K562 (cell line): ENCODE measurements at regions not wholly inside any gene's neighbourhood (a gene's known extent, or its start where the extent isn't known, plus 50 kb on each side); places are given as distances from the start of the nearest gene placed in this dataset.

Experiments
- ATAC-seq: fragments of 200-7000 bp; cut with Tn5 transposase; 3 replicates; pipeline ENCODE4 v1.9.1; 2020; ENCODE audit warnings: moderate library complexity
- BruUV-seq: library from RNA; stranded (reverse); fragments of 400-500 nt; replicated peaks from 2 replicates; lab custom pipeline; 2021; lab: Mats Ljungman, UMichigan
- CTCF ChIA-PET: fragments of 300-600 bp; formaldehyde crosslinking; extraction: SDS; loops from one replicate; lab custom pipeline; 2021; ENCODE audit warnings: low intra/inter-chr PET ratio; lab: Yijun Ruan, JAX
- POLR2A ChIA-PET: fragments of 300-600, 350-650 bp; sonication (Branson Sonifier 250); formaldehyde crosslinking; extraction: SDS; loops from one replicate; lab custom pipeline; 2021; ENCODE audit warnings: antibody characterized with exemption, inconsistent platforms; lab: Yijun Ruan, JAX
- DNase-seq, 4 experiments: peaks; one replicate each; pipeline versions ENCODE4 v3.0.0 to v3.0.0-alpha.2; 2011 to 2018; ENCODE audit warnings: low spot score in 3 of 4, mixed read lengths in 3 of 4; ENCODE audit errors: extremely low read depth in 1 of 4
- FAIRE-seq: peaks from 2 replicates; lab custom pipeline; 2011; peaks lifted over from hg19 to GRCh38; lab: Jason Lieb, UNC
- H2AFZ ChIP-seq: 2 replicates; pipeline ENCODE4 v1.6.0; 2011; ENCODE audit warnings: low read depth, low read length, control low read depth, inconsistent platforms
- H3K27ac ChIP-seq: fragments of 200-600 bp; 3 replicates; pipeline ENCODE4 v1.8.0; 2011; ENCODE audit warnings: low read depth, mild to moderate bottlenecking, control low read depth, inconsistent platforms, low read length, moderate library complexity, mixed read lengths; ENCODE audit errors: extremely low read depth
- H3K27me3 ChIP-seq, 2 experiments: fragments of 300-600 bp in 1 of 2; 2 replicates in 1 of 2; 3 replicates in 1 of 2; pipeline versions ENCODE4 v1.6.0 to v1.8.0; 2011; ENCODE audit warnings: inconsistent platforms in 2 of 2, low read length in 2 of 2, mild to moderate bottlenecking in 1 of 2, mixed read lengths in 1 of 2, moderate library complexity in 1 of 2; ENCODE audit not compliant: control insufficient read depth in 2 of 2, insufficient read depth in 2 of 2
- H3K36me3 ChIP-seq: fragments of 300-600 bp; 3 replicates; pipeline ENCODE4 v1.8.0; 2011; ENCODE audit warnings: mild to moderate bottlenecking, low read length, inconsistent platforms; ENCODE audit not compliant: control insufficient read depth, insufficient read depth
- H3K4me1 ChIP-seq, 2 experiments: fragments of 200-600 bp in 1 of 2; replicated peaks in 1 of 2; 2 replicates in 1 of 2; 3 replicates in 1 of 2; pipeline versions ENCODE4 v1.5.1 to v1.8.0; 2011; ENCODE audit warnings: inconsistent platforms in 2 of 2, low read length in 2 of 2, mild to moderate bottlenecking in 1 of 2, mixed read lengths in 1 of 2, moderate library complexity in 1 of 2; ENCODE audit not compliant: control insufficient read depth in 2 of 2, insufficient read depth in 2 of 2
- H3K4me2 ChIP-seq: 2 replicates; pipeline ENCODE4 v1.6.1; 2011; ENCODE audit warnings: low read length, control low read depth, inconsistent platforms, mixed read lengths; ENCODE audit not compliant: insufficient read depth
- H3K4me3 ChIP-seq: fragments of 200-600 bp; sonication (generic), shearing (Covaris generic); 2 replicates; pipeline ENCODE4 v1.5.1; 2016; ENCODE audit warnings: control low read depth, inconsistent platforms
- H3K79me2 ChIP-seq: fragments of 200-600 bp; 3 replicates; pipeline ENCODE4 v1.8.0; 2011; ENCODE audit warnings: low read length, inconsistent platforms; ENCODE audit not compliant: control insufficient read depth, insufficient read depth
- H3K9ac ChIP-seq, 2 experiments: 2 replicates each; pipeline versions ENCODE4 v1.6.0 to v1.6.1; 2011; ENCODE audit warnings: low read depth in 2 of 2, low read length in 2 of 2, control low read depth in 1 of 2, inconsistent platforms in 1 of 2, mild to moderate bottlenecking in 1 of 2, mixed read lengths in 1 of 2; ENCODE audit not compliant: insufficient read depth in 1 of 2
- H3K9me1 ChIP-seq: one replicate; pipeline ENCODE4 v1.6.0; 2011; ENCODE audit warnings: inconsistent platforms, mild to moderate bottlenecking, low read length, moderate library complexity; ENCODE audit not compliant: control insufficient read depth, insufficient read depth
- H3K9me3 ChIP-seq: replicated peaks from 2 replicates; pipeline ENCODE4 v1.5.1; 2011; ENCODE audit warnings: low read depth, low read length, inconsistent platforms; ENCODE audit not compliant: control insufficient read depth, insufficient read depth
- H4K20me1 ChIP-seq: replicated peaks from 2 replicates; pipeline ENCODE4 v1.6.1; 2011; ENCODE audit warnings: low read length, inconsistent platforms, mixed read lengths; ENCODE audit not compliant: control insufficient read depth, insufficient read depth
- CBFB ChIP-seq: sonication (generic); formaldehyde crosslinking; IDR thresholded peaks from 2 replicates; pipeline ENCODE4 v1.4.0; 2020; ENCODE audit warnings: mild to moderate bottlenecking, missing genetic modification reagents
- DACH1 ChIP-seq: fragments of 450-650 bp; IDR thresholded peaks from 2 replicates; pipeline ENCODE4 v1.6.1; 2018; ENCODE audit not compliant: partially characterized antibody
- ESRRA ChIP-seq: fragments of 450-650 bp; IDR thresholded peaks from 2 replicates; pipeline ENCODE4 v1.6.1; 2014; ENCODE audit warnings: low read depth, mild to moderate bottlenecking, moderate library complexity, borderline replicate concordance
- KAT7 ChIP-seq: sonication (generic); formaldehyde crosslinking; IDR thresholded peaks from 2 replicates; pipeline ENCODE4 v1.8.0; 2022; ENCODE audit warnings: missing genetic modification reagents, mild to moderate bottlenecking, borderline replicate concordance
- NR3C1 ChIP-seq: sonication (generic); formaldehyde crosslinking; IDR thresholded peaks from 2 replicates; pipeline ENCODE4 v1.8.1; 2022; ENCODE audit warnings: missing genetic modification reagents
- STAT5B ChIP-seq: fragments of 250-450 bp; sonication (Bioruptor Pico); IDR thresholded peaks from 2 replicates; pipeline ENCODE4 v1.8.0; 2021; ENCODE audit warnings: mild to moderate bottlenecking, inconsistent platforms
- YY1 ChIP-seq, 3 experiments: IDR thresholded peaks; 2 replicates each; pipeline ENCODE4 v1.6.1; 2011; ENCODE audit warnings: low read length in 2 of 3, mild to moderate bottlenecking in 2 of 3, moderate library complexity in 2 of 3, borderline replicate concordance in 1 of 3, control low read depth in 1 of 3, low read depth in 1 of 3; ENCODE audit not compliant: insufficient read depth in 3 of 3, insufficient replicate concordance in 2 of 3, control insufficient read depth in 1 of 3, insufficient read length in 1 of 3; ENCODE audit errors: extremely low read depth in 1 of 3
- WGBS: fragments of 100-300 bp; shearing (Covaris generic); methylation state at CpG from one replicate; pipeline ENCODE4 v1.1.6; 2016; ENCODE audit warnings: low coverage, mixed read lengths; ENCODE audit not compliant: insufficient coverage; ENCODE audit errors: missing lambda C conversion rate; 5-methylcytosine and 5-hydroxymethylcytosine counted together
- in situ Hi-C: fragments of 300-500 bp; cut with MboI; formaldehyde crosslinking; loops from 4 replicates; pipeline ENCODE4 v1.15.0; 2018; ENCODE audit warnings: inconsistent platforms, mixed read lengths
- intact Hi-C: fragments of 100-400 bp; cut with micrococcal nuclease; formaldehyde crosslinking; loops from 2 replicates; pipeline ENCODE4 v1.14.2; 2022
- TF ChIP-seq, protein P1 (sequence below): sonication (generic); formaldehyde crosslinking; IDR thresholded peaks from 2 replicates; pipeline ENCODE4 v1.4.0; 2020; ENCODE audit warnings: mild to moderate bottlenecking, missing genetic modification reagents
- TF ChIP-seq, protein P2 (sequence below): sonication (generic); formaldehyde crosslinking; IDR thresholded peaks from 2 replicates; pipeline ENCODE4 v1.8.0; 2022; ENCODE audit warnings: missing genetic modification reagents, mild to moderate bottlenecking, moderate library complexity, borderline replicate concordance
- TF ChIP-seq, protein P3 (sequence below), 2 experiments: fragments of 450-650 bp; conservative IDR thresholded peaks; 2 replicates each; pipeline ENCODE4 v1.6.1; 2017; ENCODE audit warnings: mild to moderate bottlenecking in 2 of 2, moderate library complexity in 2 of 2
- TF ChIP-seq, protein P4 (sequence below): fragments of 450-650 bp; formaldehyde crosslinking; IDR thresholded peaks from 2 replicates; pipeline ENCODE4 v1.4.0; 2022; ENCODE audit warnings: missing genetic modification characterization

DNA sequence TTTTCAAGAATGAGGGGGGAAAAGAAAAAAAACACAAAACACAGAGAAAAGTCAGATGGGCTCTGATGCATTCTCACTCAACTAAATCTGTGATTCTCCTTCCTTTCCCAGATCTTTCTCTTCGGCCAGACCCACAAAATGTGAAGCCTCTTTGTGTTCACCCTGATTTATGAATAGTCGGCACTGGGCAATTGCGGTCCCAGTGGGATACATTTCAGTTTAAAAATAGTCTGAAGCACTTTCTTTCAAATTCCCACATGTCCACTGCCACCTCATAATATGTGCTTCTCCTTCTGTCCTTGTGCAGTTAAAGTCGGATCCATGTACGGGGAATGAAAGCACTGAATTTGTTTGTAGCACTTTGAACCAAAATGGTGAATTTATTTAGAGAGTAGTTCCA, 995.4 kb upstream of the WWC1 start (continued):
- no peak for TF ChIP-seq ESRRA
- TF ChIP-seq, protein P1, sequence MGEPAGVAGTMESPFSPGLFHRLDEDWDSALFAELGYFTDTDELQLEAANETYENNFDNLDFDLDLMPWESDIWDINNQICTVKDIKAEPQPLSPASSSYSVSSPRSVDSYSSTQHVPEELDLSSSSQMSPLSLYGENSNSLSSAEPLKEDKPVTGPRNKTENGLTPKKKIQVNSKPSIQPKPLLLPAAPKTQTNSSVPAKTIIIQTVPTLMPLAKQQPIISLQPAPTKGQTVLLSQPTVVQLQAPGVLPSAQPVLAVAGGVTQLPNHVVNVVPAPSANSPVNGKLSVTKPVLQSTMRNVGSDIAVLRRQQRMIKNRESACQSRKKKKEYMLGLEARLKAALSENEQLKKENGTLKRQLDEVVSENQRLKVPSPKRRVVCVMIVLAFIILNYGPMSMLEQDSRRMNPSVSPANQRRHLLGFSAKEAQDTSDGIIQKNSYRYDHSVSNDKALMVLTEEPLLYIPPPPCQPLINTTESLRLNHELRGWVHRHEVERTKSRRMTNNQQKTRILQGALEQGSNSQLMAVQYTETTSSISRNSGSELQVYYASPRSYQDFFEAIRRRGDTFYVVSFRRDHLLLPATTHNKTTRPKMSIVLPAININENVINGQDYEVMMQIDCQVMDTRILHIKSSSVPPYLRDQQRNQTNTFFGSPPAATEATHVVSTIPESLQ (CRISPR knock-in tag), result no peak
- TF ChIP-seq, protein P2, sequence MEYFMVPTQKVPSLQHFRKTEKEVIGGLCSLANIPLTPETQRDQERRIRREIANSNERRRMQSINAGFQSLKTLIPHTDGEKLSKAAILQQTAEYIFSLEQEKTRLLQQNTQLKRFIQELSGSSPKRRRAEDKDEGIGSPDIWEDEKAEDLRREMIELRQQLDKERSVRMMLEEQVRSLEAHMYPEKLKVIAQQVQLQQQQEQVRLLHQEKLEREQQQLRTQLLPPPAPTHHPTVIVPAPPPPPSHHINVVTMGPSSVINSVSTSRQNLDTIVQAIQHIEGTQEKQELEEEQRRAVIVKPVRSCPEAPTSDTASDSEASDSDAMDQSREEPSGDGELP (CRISPR knock-in tag), result no peak
- no peak for TF ChIP-seq STAT5B (CRISPR knock-in tag)

DNA sequence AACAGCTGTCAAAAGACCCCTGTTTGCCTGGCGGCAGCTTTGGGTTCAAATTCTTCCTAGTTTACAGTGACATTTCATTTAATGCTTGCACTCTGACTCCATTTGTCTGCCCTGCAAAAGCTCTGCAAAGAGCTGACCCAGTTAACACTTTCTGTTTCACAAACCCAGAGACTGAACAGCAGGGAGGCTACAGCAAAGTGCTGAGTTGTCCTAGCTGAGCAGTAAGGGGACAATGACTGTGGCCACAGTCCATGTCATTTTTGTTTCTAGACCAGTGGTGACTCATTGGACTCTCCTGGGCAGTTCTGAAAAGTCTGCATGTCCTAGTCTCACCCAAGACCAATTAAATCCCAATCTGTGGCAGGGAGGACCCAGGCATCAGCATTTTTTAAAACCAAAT, 994.8 kb upstream of the WWC1 start:
- Histone ChIP-seq H3K4me2 (no peak overlapping the region), H3K4me3 (no peak overlapping the region), H3K9me1 (no peaks in the 10 kb centered on the region), H3K4me1 (no peaks in the 10 kb centered on the region), H2AFZ (no peak overlapping the region), H3K9ac (no peak overlapping the region), H3K36me3 (no peaks in the 10 kb centered on the region), H4K20me1 (no peaks in the 10 kb centered on the region), H3K9me3 (no peaks in the 10 kb centered on the region), H3K27me3 (no peaks in the 10 kb centered on the region), H3K27ac (no peak overlapping the region), H3K79me2 (no peaks in the 10 kb centered on the region)
- DNase-seq (no peak), ATAC-seq (no peak), FAIRE-seq (no peak)
- BruUV-seq, result no TSS peak
- ChIA-PET CTCF (no interaction called here), POLR2A (no interaction called here)
- intact Hi-C loops (no loop called here), in situ Hi-C loops (no loop called here)
- WGBS, result 0% methylated on average over 1 of the region's 1 CpG
- TF ChIP-seq KAT7 (CRISPR knock-in tag) (no peak), DACH1 (no peak), CBFB (CRISPR knock-in tag) (no peak), YY1 (IDR thresholded peaks at IDR 0.05; ENCODE audit: borderline replicate concordance in 1 of 3, control insufficient read depth in 1 of 3, extremely low read depth in 1 of 3, insufficient read depth in 3 of 3, insufficient read length in 1 of 3, insufficient replicate concordance in 2 of 3, low read depth in 1 of 3, low read length in 2 of 3) (no peak), NR3C1 (CRISPR knock-in tag) (no peak)
- TF ChIP-seq, protein P3, sequence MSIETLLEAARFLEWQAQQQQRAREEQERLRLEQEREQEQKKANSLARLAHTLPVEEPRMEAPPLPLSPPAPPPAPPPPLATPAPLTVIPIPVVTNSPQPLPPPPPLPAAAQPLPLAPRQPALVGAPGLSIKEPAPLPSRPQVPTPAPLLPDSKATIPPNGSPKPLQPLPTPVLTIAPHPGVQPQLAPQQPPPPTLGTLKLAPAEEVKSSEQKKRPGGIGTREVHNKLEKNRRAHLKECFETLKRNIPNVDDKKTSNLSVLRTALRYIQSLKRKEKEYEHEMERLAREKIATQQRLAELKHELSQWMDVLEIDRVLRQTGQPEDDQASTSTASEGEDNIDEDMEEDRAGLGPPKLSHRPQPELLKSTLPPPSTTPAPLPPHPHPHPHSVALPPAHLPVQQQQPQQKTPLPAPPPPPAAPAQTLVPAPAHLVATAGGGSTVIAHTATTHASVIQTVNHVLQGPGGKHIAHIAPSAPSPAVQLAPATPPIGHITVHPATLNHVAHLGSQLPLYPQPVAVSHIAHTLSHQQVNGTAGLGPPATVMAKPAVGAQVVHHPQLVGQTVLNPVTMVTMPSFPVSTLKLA (conservative IDR thresholded peaks at IDR 0.05), result no peak
- TF ChIP-seq, protein P4, sequence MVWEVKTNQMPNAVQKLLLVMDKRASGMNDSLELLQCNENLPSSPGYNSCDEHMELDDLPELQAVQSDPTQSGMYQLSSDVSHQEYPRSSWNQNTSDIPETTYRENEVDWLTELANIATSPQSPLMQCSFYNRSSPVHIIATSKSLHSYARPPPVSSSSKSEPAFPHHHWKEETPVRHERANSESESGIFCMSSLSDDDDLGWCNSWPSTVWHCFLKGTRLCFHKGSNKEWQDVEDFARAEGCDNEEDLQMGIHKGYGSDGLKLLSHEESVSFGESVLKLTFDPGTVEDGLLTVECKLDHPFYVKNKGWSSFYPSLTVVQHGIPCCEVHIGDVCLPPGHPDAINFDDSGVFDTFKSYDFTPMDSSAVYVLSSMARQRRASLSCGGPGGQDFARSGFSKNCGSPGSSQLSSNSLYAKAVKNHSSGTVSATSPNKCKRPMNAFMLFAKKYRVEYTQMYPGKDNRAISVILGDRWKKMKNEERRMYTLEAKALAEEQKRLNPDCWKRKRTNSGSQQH, result no peak
